DMS153 treated with DMSO at 0.1 percent for 48 hours (cell line): ENCODE measurements at regions not wholly inside any gene's neighbourhood (a gene's known extent, or its start where the extent isn't known, plus 50 kb on each side); places are given as distances from the start of the nearest gene placed in this dataset.
"Not testable (repeated sequence)": the region's sequence is repeated elsewhere in the genome, so short reads cannot be mapped to it uniquely, and the experiment has no call there.

Source experiments
- DNase-seq: peaks from one replicate; lab custom pipeline; 2025; ENCODE audit not compliant: unreplicated experiment; lab: John Stamatoyannopoulos, UW

GRCh38 chr6:94557207-94557606, 1020.1 kb upstream of the MANEA start:
- DNase-seq = not testable (repeated sequence)

- DNase-seq = no peak
Measured at GRCh38 chr6:94548201-94548600, 1029.1 kb upstream of the MANEA start.

- DNase-seq = no peak
Measured at GRCh38 chr6:94535798-94536197, 1041.5 kb upstream of the MANEA start.

- no peak for DNase-seq
Measured at GRCh38 chr6:94511502-94512088, 1065.7 kb upstream of the MANEA start.

GRCh38 chr6:94510877-94511276, 1066.5 kb upstream of the MANEA start:
- DNase-seq = no peak

- no peak for DNase-seq
Measured at GRCh38 chr6:94501516-94501915, 1075.8 kb upstream of the MANEA start.

- DNase-seq = no peak
Measured at GRCh38 chr6:94498099-94498498, 1078.7 kb upstream of the EPHA7 start.

- DNase-seq = no peak
Measured at GRCh38 chr6:94494500-94494899, 1075.1 kb upstream of the EPHA7 start.

GRCh38 chr6:94487371-94487770, 1068.0 kb upstream of the EPHA7 start:
- DNase-seq = no peak

GRCh38 chr6:94478133-94479005, 1059.0 kb upstream of the EPHA7 start:
- DNase-seq = peak; percentile 29

- no peak for DNase-seq
Measured at GRCh38 chr6:94468830-94469229, 1049.5 kb upstream of the EPHA7 start.

- DNase-seq = no peak
Measured at GRCh38 chr6:94464018-94464510, 1044.7 kb upstream of the EPHA7 start.

- DNase-seq = no peak
Measured at GRCh38 chr6:94463306-94463705, 1043.9 kb upstream of the EPHA7 start.

GRCh38 chr6:94462231-94462630, 1042.9 kb upstream of the EPHA7 start:
- DNase-seq = no peak

GRCh38 chr6:94456266-94456665, 1036.9 kb upstream of the EPHA7 start:
- no peak for DNase-seq

GRCh38 chr6:94454231-94454630, 1034.9 kb upstream of the EPHA7 start:
- no peak for DNase-seq

- no peak for DNase-seq
Measured at GRCh38 chr6:94446120-94446519, 1026.8 kb upstream of the EPHA7 start.

GRCh38 chr6:94443701-94444100, 1024.3 kb upstream of the EPHA7 start:
- no peak for DNase-seq

GRCh38 chr6:94424692-94425091, 1005.3 kb upstream of the EPHA7 start:
- DNase-seq = no peak

- DNase-seq = no peak
Measured at GRCh38 chr6:94417363-94417762, 998.0 kb upstream of the EPHA7 start.

- DNase-seq = no peak
Measured at GRCh38 chr6:94414041-94414440, 994.7 kb upstream of the EPHA7 start.

- no peak for DNase-seq
Measured at GRCh38 chr6:94401311-94401710, 982.0 kb upstream of the EPHA7 start.
